ENCODE measurements at regions not wholly inside any gene's neighbourhood (a gene's known extent, or its start where the extent isn't known, plus 50 kb on each side); places are given as distances from the start of the nearest gene placed in this dataset.

- 62 to 64% methylated on average over 2 of the region's 2 CpGs for WGBS, 2 experiments (ENCODE audit: low coverage in 1 of 2, low lambda C conversion rate in 2 of 2, missing lambda C conversion rate in 2 of 2)
- in situ Hi-C loops (cut with MboI) = loop anchor here (10.0 to 25.0 kb wide), 2 partner anchors 282 to 614 kb away; partner anchors contain the start of genes DAND5 and GADD45GIP1
- no peaks in the 10 kb centered on the region for H3K36me3 ChIP-seq (ENCODE audit: low read depth)
Observed at GRCh38 chr19:13576726-13577125, 70.4 kb upstream of the CACNA1A start.

GRCh38 chr19:13574933-13575332 lies 68.7 kb upstream of the CACNA1A start:
- Histone ChIP-seq H3K27me3 (replicated peaks; ENCODE audit: insufficient read depth) (no peaks in the 10 kb centered on the region), H3F3A (ENCODE audit: insufficient read depth) (peaks cover 1% of the 10 kb centered on the region; the same call in 1 of the 2 replicates), H3K4me2 (ENCODE audit: unreplicated experiment) (no peak overlapping the region), H4K20me1 (ENCODE audit: insufficient read depth) (no peaks in the 10 kb centered on the region), H3K9me2 (ENCODE audit: insufficient read depth) (no peaks in the 10 kb centered on the region), H3K79me2 (ENCODE audit: insufficient read depth) (no peaks in the 10 kb centered on the region), H3K4me1 (ENCODE audit: insufficient read depth) (no peaks in the 10 kb centered on the region; the same call in 1 of the 2 replicates), H3K9ac (no peak overlapping the region), H3K36me3 (ENCODE audit: low read depth) (no peaks in the 10 kb centered on the region), H2AFZ (no peak overlapping the region), H3K9me3 (ENCODE audit: low read depth) (no peaks in the 10 kb centered on the region), H3K27ac (no peak overlapping the region), H3K4me3 (no peak overlapping the region)
- WGBS, 2 experiments (ENCODE audit: low coverage in 1 of 2, low lambda C conversion rate in 2 of 2, missing lambda C conversion rate in 2 of 2) = 23 to 24% methylated on average over 11 of the region's 11 CpGs
- in situ Hi-C loops (cut with MboI) = loop anchor here (10.0 to 25.0 kb wide), 2 partner anchors 280 to 613 kb away; partner anchors contain the start of genes DAND5 and GADD45GIP1
- peak; percentile 76 for DNase-seq
- no peak for TF ChIP-seq EZH2phosphoT487 (IDR thresholded peaks at IDR 0.05; ENCODE audit: insufficient read depth, low read depth)
- no peak for TF ChIP-seq EZH2 (IDR thresholded peaks at IDR 0.05; ENCODE audit: insufficient read depth, poor library complexity, severe bottlenecking)

More at GRCh38 chr19:13576726-13577125, 70.4 kb upstream of the CACNA1A start:
- Histone ChIP-seq H3K27ac (no peak overlapping the region), H3K9me2 (ENCODE audit: insufficient read depth) (no peaks in the 10 kb centered on the region), H3K9me3 (ENCODE audit: low read depth) (no peaks in the 10 kb centered on the region), H3K9ac (no peak overlapping the region), H3K27me3 (replicated peaks; ENCODE audit: insufficient read depth) (no peaks in the 10 kb centered on the region), H3K4me2 (ENCODE audit: unreplicated experiment) (no peak overlapping the region), H3K79me2 (ENCODE audit: insufficient read depth) (no peaks in the 10 kb centered on the region), H4K20me1 (ENCODE audit: insufficient read depth) (no peaks in the 10 kb centered on the region), H3K4me1 (ENCODE audit: insufficient read depth) (no peaks in the 10 kb centered on the region; the same call in 1 of the 2 replicates), H3F3A (ENCODE audit: insufficient read depth) (peaks cover 7% of the 10 kb centered on the region; the same call in 1 of the 2 replicates), H3K4me3 (no peak overlapping the region), H2AFZ (no peak overlapping the region)
- DNase-seq = no peak
- TF ChIP-seq EZH2phosphoT487 (IDR thresholded peaks at IDR 0.05; ENCODE audit: insufficient read depth, low read depth) (no peak), EZH2 (IDR thresholded peaks at IDR 0.05; ENCODE audit: insufficient read depth, poor library complexity, severe bottlenecking) (no peak)

GRCh38 chr19:13573056-13573667 lies 66.9 kb upstream of the CACNA1A start:
- H3K4me1 ChIP-seq (ENCODE audit: insufficient read depth) = no peaks in the 10 kb centered on the region
- H3K27me3 ChIP-seq (replicated peaks; ENCODE audit: insufficient read depth) = no peaks in the 10 kb centered on the region
- H3K9ac ChIP-seq = no peak overlapping the region
- H3K4me2 ChIP-seq (ENCODE audit: unreplicated experiment) = no peak overlapping the region
- H3K36me3 ChIP-seq (ENCODE audit: low read depth) = no peaks in the 10 kb centered on the region
- no peaks in the 10 kb centered on the region for H3K9me3 ChIP-seq (ENCODE audit: low read depth)
- no peaks in the 10 kb centered on the region for H3K9me2 ChIP-seq (ENCODE audit: insufficient read depth)
- no peak for DNase-seq
- no peak overlapping the region for H2AFZ ChIP-seq
- TF ChIP-seq EZH2phosphoT487 (IDR thresholded peaks at IDR 0.05; ENCODE audit: insufficient read depth, low read depth) (no peak), EZH2 (IDR thresholded peaks at IDR 0.05; ENCODE audit: insufficient read depth, poor library complexity, severe bottlenecking) (no peak)
- no peaks in the 10 kb centered on the region for H3K79me2 ChIP-seq (ENCODE audit: insufficient read depth)
- 43 to 47% methylated on average over 12 to 13 of the region's 13 CpGs for WGBS, 2 experiments (ENCODE audit: low coverage in 1 of 2, low lambda C conversion rate in 2 of 2, missing lambda C conversion rate in 2 of 2)
- in situ Hi-C loops (cut with MboI) = loop anchor here (10.0 kb wide), 1 partner anchor 278 kb away; no protein-coding TSS in a partner anchor
- no peaks in the 10 kb centered on the region for H3F3A ChIP-seq (ENCODE audit: insufficient read depth)
- H3K4me3 ChIP-seq = no peak overlapping the region
- H4K20me1 ChIP-seq (ENCODE audit: insufficient read depth) = no peaks in the 10 kb centered on the region
- no peak overlapping the region for H3K27ac ChIP-seq

DNA sequence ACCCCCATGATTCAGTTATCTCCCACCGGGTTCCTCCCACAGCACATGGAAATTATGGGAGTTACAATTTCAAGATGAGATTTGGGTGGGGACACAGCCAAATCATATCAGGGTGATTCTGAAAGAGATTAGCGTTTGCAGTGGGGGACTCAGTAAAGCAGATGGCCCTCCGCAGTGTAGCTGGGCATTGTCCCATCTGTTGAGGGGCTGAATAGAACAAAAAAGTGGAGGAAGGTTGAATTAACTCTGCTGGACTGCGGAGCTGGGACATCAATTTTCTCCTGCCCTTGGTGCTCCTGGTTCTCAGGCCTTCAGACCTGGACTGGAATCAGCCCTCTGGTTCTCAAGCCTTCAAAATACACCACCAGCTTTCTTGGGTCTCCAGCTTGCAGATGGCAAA lies 55.2 kb upstream of the CACNA1A start:
- in situ Hi-C loops (cut with MboI) = no loop called here

More for the DNA sequence above, 55.2 kb upstream of the CACNA1A start:
- TF ChIP-seq EZH2phosphoT487 (IDR thresholded peaks at IDR 0.05; ENCODE audit: insufficient read depth, low read depth) = no peak
- no peak for TF ChIP-seq EZH2 (IDR thresholded peaks at IDR 0.05; ENCODE audit: insufficient read depth, poor library complexity, severe bottlenecking)
- Histone ChIP-seq H3K9me3 (ENCODE audit: low read depth) (no peaks in the 10 kb centered on the region), H3K9me2 (ENCODE audit: insufficient read depth) (no peaks in the 10 kb centered on the region), H3K79me2 (ENCODE audit: insufficient read depth) (no peaks in the 10 kb centered on the region), H3K9ac (no peak overlapping the region), H3K27ac (no peak overlapping the region), H3K36me3 (ENCODE audit: low read depth) (no peaks in the 10 kb centered on the region), H3K4me3 (no peak overlapping the region), H3K4me1 (ENCODE audit: insufficient read depth) (no peaks in the 10 kb centered on the region), H3F3A (ENCODE audit: insufficient read depth) (no peaks in the 10 kb centered on the region), H2AFZ (no peak overlapping the region), H3K4me2 (ENCODE audit: unreplicated experiment) (no peak overlapping the region), H4K20me1 (ENCODE audit: insufficient read depth) (no peaks in the 10 kb centered on the region), H3K27me3 (replicated peaks; ENCODE audit: insufficient read depth) (no peaks in the 10 kb centered on the region)
- no peak for DNase-seq
- WGBS, 2 experiments (ENCODE audit: low coverage in 1 of 2, low lambda C conversion rate in 2 of 2, missing lambda C conversion rate in 2 of 2) = 49 to 59% methylated on average over 4 of the region's 4 CpGs
